GM10266 (cell line): ENCODE measurements at regions not wholly inside any gene's neighbourhood (a gene's known extent, or its start where the extent isn't known, plus 50 kb on each side); places are given as distances from the start of the nearest gene placed in this dataset.

ENCODE experiments used
- DNase-seq: peaks from one replicate; pipeline ENCODE4 v3.0.0; 2012; ENCODE audit errors: extremely low spot score
- TF ChIP-seq, protein P1 (sequence below): IDR thresholded peaks from 2 replicates; pipeline ENCODE4 v1.5.1; 2012; ENCODE audit warnings: mild to moderate bottlenecking, low read depth; ENCODE audit not compliant: control insufficient read depth, insufficient read depth; ENCODE audit errors: missing control alignments

DNA sequence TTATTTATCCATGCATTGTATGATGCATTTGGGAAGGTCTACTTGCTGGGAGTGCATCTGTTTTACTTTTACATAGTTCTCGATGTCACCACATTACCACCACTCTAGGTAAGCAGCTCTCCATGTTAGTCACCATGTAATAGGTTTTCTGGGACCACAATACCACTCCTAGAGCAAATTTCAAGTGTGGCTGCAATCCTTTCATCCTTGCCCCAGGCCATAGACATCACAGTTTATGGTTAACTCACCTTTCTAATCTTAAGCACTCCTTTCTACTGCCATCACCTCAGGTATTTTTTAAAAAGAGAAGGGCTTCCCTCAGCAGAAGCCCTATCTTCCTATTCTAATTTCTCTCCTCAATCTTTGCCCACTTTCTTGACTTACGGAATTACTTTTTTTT, 354.1 kb downstream of the PLK2 start:
- no peak for DNase-seq
- TF ChIP-seq, protein P1, sequence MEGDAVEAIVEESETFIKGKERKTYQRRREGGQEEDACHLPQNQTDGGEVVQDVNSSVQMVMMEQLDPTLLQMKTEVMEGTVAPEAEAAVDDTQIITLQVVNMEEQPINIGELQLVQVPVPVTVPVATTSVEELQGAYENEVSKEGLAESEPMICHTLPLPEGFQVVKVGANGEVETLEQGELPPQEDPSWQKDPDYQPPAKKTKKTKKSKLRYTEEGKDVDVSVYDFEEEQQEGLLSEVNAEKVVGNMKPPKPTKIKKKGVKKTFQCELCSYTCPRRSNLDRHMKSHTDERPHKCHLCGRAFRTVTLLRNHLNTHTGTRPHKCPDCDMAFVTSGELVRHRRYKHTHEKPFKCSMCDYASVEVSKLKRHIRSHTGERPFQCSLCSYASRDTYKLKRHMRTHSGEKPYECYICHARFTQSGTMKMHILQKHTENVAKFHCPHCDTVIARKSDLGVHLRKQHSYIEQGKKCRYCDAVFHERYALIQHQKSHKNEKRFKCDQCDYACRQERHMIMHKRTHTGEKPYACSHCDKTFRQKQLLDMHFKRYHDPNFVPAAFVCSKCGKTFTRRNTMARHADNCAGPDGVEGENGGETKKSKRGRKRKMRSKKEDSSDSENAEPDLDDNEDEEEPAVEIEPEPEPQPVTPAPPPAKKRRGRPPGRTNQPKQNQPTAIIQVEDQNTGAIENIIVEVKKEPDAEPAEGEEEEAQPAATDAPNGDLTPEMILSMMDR, result no peak

DNA sequence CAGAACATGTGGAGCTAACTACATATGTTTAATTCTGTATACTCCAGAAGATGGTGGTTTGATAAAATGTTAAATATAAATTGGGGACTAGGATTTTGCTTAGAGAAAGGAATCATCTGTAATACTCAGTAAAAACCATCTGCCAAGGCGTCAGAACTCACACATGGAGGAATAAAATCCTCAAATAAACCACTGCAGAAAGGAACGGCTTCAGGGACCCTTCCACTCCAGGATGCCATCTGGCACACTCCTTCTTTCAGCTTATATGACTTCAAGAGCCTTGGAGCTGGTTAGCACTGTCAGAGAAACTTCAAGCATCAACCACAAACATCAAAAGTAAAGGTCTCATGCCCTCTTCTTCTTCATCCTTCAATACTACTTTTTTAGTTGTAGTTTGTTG, 360.6 kb downstream of the PLK2 start:
- TF ChIP-seq, protein P1, result no peak
- DNase-seq, result no peak

DNA sequence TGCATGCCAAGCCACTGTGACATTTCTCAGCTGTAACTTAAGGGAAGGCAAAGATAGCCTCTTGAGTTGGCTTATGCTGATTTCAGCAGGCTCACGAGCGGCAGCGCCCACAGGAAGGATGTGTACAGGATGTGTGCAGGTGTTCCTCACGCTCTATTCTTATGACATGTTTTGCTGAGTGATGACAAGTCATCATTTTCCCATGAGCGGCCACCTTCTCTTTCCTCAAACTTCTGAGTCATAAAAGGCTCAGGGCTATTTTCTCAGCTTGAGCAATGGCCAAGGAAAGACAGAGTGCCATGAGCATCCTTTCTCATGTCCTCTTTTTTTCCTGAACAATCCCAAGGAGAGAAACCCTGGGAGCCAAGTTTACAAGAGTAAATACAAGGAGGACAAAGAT, 365.9 kb downstream of the PLK2 start:
- no peak for DNase-seq
- TF ChIP-seq, protein P1, result no peak

DNA sequence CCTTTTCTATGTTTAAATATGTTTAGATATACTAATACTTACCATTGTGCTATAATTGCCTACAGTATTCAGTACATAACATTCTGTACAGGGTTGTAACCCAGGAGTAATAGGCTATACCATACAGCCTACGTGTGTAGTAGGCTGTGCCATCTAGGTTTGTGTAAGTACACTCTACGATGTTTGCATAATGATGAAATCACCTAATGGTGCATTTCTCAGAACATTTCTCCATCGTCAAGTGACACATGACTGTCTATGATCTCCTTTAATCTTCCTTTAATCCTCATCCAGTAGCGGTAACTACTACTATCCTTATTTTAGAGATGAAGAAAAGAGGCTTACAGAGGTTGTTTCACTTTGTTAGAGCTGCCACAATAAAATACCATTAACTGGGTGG, 369.2 kb downstream of the PLK2 start:
- DNase-seq, result no peak
- TF ChIP-seq, protein P1, result no peak

DNA sequence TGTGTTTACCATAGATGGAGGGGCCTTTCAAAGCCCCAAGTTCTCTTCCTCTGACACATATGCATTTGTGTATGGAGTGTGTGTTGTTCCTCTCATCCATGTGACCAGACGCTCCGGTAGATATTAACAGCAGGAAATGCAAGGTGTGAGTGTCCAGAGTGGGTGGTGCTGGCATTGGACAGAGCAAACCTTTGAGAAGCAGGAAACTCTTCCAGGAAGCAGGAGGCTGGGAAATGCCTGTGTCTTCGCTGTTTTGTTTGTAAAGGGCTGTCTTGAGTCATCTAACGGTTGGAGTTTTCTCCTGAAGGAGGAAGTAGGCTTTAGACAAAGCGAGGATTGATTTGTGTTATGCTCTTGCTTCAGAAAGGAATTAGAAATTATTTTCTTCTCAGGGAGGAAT, 370.9 kb downstream of the PLK2 start:
- DNase-seq, result no peak
- TF ChIP-seq, protein P1, result no peak

DNA sequence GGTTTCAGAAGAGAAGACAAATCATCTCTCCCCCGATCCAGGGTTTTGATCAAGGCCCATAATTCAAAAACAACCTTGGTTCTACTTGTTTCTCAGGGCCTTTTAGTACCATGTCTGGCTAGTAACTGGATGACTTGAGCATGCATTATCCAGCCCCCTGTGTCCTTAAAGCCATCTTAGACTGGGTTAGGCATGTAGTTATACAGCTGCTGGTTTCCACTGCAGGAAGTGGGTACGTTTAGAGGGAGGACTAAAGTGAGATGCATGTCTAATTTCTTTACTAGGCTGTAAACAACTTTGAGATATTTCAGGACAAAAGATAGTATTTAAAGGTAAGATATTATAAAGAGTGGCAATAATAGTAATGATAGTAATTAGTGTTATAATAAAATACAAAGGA, 372.0 kb downstream of the PLK2 start:
- TF ChIP-seq, protein P1, result no peak

DNA sequence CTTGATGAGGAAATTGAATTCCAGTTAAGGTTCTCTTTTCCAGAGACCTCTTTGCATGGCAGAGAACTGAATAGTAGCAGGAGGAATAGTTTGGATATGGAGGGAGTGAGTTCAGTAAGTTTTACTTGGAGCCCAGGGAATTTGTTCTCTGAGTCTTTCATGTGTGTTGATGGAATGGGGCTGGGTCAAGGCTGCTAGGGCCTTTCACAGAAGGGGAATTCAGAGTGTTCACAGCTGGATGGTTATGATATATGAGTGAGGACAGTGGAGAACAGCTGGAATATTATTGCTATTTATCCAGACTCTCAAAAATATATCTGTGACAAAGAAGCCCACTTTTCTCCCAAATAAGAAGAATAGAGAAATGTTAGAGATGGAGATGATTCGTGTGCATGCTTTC, 372.8 kb downstream of the PLK2 start:
- no peak for DNase-seq
- TF ChIP-seq, protein P1, result no peak

More for the DNA sequence above, 372.0 kb downstream of the PLK2 start:
- DNase-seq, result no peak

DNA sequence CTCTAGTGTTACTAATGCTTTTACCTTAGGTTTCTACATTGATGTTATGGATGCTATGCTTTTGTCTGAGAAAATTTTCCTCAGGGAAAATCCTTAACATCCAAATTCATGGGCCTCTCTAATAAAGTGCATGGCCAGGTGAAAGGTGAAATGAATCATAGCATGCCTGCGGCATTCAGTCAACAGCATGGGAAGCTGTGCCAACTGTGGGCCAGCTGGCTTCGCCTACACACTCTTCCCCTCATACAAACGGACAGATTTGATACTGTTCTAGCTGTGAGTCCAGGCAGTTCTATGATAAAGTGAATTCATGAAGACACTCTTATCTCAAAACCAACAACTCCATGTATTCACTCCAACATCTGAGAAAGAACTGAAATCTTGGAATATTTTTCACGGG, 374.1 kb downstream of the PLK2 start:
- TF ChIP-seq, protein P1, result no peak
- no peak for DNase-seq
